ENCODE measurements at regions not wholly inside any gene's neighbourhood (a gene's known extent, or its start where the extent isn't known, plus 50 kb on each side); places are given as distances from the start of the nearest gene placed in this dataset.

DNA sequence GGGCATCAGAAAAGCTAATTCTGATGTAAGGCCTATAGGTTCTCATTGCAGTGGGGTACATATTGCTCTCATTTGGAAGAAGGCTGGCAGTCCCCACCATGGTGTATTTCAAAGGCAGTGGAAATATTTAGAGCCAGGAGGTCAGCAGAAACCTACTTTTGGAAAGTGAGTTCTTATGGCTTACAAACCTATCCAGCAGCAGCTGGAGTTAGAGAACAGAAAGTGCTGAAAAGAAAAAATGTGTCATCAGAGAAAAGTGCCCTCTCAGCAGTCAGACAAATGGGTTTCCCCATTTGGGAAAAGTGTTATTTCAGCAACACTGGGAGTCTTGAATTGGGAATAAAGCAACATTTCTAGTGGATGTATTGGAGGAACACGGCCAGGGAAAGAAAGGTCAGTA is 105.7 kb upstream of the IGFBP3 start:
- TF ChIP-seq POLR2AphosphoS5 (IDR thresholded peaks at IDR 0.05; ENCODE audit: low read depth, low read length) (no peak), FOXP2 (optimal IDR thresholded peaks at IDR 0.05; ENCODE audit: borderline replicate concordance, extremely low read depth, extremely low read length, insufficient read depth) (no peak), SIN3A (IDR thresholded peaks at IDR 0.05; ENCODE audit: borderline replicate concordance, insufficient read depth, low read length) (no peak), TAF1 (IDR thresholded peaks at IDR 0.05; ENCODE audit: borderline replicate concordance, insufficient read depth, low read length) (no peak)
- TF ChIP-seq, protein P1, sequence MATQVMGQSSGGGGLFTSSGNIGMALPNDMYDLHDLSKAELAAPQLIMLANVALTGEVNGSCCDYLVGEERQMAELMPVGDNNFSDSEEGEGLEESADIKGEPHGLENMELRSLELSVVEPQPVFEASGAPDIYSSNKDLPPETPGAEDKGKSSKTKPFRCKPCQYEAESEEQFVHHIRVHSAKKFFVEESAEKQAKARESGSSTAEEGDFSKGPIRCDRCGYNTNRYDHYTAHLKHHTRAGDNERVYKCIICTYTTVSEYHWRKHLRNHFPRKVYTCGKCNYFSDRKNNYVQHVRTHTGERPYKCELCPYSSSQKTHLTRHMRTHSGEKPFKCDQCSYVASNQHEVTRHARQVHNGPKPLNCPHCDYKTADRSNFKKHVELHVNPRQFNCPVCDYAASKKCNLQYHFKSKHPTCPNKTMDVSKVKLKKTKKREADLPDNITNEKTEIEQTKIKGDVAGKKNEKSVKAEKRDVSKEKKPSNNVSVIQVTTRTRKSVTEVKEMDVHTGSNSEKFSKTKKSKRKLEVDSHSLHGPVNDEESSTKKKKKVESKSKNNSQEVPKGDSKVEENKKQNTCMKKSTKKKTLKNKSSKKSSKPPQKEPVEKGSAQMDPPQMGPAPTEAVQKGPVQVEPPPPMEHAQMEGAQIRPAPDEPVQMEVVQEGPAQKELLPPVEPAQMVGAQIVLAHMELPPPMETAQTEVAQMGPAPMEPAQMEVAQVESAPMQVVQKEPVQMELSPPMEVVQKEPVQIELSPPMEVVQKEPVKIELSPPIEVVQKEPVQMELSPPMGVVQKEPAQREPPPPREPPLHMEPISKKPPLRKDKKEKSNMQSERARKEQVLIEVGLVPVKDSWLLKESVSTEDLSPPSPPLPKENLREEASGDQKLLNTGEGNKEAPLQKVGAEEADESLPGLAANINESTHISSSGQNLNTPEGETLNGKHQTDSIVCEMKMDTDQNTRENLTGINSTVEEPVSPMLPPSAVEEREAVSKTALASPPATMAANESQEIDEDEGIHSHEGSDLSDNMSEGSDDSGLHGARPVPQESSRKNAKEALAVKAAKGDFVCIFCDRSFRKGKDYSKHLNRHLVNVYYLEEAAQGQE (IDR thresholded peaks at IDR 0.05; ENCODE audit: insufficient read depth in 1 of 2, low read depth in 2 of 2, low read length in 2 of 2): no peak
